Head of caudate nucleus (tissue), 42 donors: ENCODE measurements at regions not wholly inside any gene's neighbourhood (a gene's known extent, or its start where the extent isn't known, plus 50 kb on each side); places are given as distances from the start of the nearest gene placed in this dataset.

Experiments
- DNase-seq, 42 donors: peaks; one replicate each; pipeline versions ENCODE4 v3.0.0 to v3.0.0-alpha.2; 2020 to 2021; ENCODE audit warnings: mixed read lengths in 7 of 42
- intact Hi-C: fragments of 100-400 bp; cut with DNase I; formaldehyde crosslinking; loops from one replicate; pipeline ENCODE4 v1.15.0; 2022

DNA sequence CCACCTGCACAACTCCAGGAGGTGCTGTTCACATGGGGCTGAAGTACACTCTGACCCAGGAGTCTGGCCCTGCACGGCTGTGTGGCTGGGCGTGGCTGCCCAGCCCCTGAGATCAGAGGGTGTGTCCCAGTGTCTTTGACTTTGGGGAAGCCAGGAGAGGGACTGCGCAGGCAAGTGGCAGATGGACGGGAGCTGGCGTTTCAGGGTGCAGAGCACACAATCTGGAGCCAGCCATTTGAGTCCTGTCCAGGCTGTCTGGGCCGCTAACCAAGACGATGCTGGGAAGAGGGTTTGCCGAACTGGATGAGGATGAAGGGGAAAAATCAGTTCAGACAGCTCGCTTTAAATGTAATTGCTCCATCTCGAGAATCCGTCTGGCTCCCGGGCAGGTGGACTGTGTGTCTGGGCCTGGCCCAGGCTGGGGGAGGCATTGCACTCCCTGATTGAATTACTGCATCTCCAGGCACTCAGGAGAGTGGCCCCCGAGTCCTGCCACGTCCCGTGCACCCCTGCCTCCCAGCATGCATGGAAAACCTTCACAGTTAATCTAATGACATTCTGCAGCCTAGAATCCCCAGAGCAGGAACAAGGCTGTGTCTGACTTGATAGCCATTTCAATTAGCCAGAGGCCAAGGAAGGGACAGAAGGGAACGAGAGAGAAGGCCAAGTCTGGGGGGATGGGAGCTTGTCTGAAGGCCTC is 120.8 kb upstream of the NANOS1 start:
- DNase-seq = peak in 23 of 42 donors; percentile 4 to 66 (median 19)
- intact Hi-C loops = no loop called here

- no peak for DNase-seq
- intact Hi-C loops = no loop called here
Observed at GRCh38 chr10:118910702-118911101, 118.8 kb upstream of the NANOS1 start.

GRCh38 chr10:118911363-118911762 is 118.2 kb upstream of the NANOS1 start:
- no peak for DNase-seq
- intact Hi-C loops = no loop called here

DNA sequence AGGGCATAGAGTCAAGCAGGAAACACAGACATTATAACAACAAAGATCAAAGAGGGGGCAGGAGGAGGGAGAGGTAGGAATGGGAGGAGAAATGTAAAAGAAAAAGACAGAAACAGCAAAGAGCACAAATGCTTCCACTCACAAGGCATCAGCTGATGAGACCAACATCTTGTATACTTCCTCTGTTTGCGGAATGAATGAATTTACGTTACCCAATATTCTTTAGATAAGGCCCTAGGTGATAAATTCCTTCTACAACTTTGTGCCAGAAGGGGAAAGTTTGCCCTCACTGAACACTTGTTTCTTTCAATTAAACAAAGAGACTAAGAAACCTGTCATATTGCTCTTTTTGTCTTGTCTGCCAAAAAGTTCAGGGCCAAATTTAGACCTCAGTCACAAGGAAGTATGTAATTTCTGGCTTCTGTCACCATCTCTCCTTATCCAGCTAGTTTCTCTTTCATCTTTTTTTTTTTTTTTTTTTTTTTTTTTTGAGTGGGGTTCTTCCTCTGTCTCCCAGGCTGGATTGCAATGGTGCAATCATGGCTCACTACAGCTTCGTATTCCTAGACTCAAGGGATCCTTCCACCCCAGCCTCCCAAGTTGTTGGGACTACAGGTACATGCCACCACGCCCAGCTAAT is 116.4 kb upstream of the NANOS1 start:
- intact Hi-C loops = no loop called here

DNA sequence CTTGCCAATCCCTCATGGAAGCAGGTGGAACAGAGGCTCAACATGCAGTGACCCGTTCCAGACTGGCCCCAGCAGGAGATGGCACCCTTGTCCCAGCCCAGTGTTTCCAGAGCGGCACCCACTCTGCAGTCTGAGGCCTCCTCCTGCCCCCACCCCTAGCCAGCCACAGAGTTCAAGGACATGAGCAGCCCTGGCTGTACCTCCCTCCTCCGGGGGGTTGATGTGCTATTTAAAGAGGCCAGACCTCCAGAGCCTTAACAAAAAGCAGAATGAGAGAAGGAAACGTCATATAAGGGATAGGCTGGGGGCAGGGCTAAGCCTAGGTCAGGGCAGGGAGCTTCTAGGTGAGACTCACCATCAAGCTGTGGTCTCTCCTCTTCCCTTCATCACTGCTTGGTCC is 115.7 kb upstream of the NANOS1 start:
- DNase-seq = peak in 1 of 42 donors; percentile 17
- intact Hi-C loops = no loop called here

More for the DNA sequence above, 116.4 kb upstream of the NANOS1 start:
- no peak for DNase-seq

- peak in 1 of 42 donors; percentile 14 for DNase-seq
- intact Hi-C loops = no loop called here
Observed at GRCh38 chr10:118914629-118915028, 114.9 kb upstream of the NANOS1 start.

DNA sequence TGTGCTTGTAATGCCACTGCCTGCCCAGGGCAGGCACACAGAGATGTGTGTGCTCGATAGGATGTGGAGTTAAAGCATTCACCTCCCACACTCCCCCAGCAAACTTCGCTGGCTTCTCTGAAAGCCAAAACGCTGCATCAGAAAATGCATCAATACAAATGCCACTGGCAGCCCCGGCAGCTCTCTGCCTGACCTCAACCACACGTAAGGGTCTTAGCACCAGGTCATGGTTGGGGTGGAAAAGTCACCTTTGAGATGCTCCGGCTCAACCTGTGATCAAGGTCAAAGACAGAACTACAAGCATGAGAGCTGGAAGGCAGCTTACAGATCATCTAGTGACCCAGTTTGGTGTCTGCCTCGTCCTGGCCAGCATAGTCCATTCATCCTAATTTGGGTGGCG is 114.4 kb upstream of the NANOS1 start:
- intact Hi-C loops = no loop called here
- DNase-seq = peak in 1 of 42 donors; percentile 15

DNA sequence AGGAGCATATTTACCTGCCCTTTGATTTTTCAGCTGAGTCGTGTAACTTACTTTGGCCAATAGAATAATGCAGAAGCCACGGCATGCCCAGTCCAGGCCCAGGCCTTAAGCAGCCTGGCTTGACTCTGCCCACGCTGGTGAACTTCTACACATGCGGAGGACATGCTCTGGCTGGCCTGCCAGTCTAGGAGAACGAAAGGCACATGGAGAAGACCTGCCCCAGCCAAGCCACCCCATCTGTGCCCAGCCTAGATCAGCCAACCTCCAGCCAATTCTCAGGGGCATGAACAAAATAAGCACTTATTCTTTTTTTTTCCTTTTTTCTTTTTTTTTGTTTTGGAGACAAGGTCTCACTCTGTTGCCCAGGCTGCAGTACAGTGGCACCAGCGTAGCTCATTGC is 112.7 kb upstream of the NANOS1 start:
- peak in 1 of 42 donors; percentile 22 for DNase-seq
- intact Hi-C loops = no loop called here

DNA sequence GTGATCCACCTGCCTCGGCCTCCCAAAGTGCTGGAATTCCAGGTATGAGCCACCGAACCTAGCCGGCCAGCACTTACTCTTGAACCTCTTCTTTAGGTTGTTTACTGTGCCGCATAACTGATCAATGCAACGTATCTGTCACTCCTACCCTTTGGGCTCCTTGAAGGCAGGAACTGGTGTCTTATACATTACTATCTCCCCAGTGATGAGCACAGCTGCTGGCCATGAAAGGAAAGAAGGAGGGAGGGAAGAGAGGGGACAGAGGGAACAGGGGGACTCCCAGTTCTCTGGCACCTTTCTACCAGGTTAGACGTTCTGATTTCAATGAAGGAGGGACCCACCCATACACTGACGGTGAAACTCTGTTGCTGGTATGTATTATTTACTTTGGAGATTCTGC is 111.8 kb upstream of the NANOS1 start:
- intact Hi-C loops = no loop called here
- peak in 1 of 42 donors; percentile 2 for DNase-seq

DNA sequence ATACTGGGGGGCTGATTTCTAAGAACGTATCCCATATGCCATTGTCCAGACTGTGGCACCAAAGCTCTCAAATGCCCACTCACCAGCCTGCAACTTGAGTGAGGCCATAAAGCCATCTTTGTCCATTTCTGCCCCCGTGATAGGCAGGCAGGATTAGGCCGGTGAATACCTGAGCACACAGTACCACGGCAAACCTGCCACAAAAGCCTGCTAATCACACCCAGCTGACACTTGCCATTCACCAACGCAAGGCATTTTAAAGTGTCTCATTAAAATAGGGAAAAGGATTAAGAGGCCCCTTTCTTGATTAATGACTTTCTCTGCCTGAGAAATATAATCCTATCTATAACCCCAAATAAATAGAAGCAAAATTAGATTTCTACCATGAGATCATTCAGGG is 111.4 kb upstream of the NANOS1 start:
- intact Hi-C loops = no loop called here
- peak in 1 of 42 donors; percentile 29 for DNase-seq

DNA sequence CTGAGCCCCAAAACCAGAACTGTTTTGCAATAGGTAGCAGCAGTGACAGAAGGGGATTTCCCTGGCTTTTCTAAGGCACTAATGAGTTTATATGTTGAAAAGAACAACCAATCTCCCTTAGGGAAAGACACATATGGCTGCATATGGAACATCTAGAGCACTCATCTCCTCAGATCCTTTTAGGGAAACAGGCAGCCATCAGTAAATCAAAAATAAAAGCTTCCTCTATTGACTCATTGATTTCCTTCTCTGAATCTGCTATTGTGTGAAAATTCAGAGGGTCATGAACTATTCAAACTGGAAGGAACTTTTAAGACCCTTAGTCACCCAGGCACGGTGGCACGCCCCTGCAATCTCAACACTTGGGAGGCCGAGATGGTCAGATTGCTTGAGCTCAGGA is 110.9 kb upstream of the NANOS1 start:
- DNase-seq = peak in 1 of 42 donors; percentile 4
- intact Hi-C loops = no loop called here

DNA sequence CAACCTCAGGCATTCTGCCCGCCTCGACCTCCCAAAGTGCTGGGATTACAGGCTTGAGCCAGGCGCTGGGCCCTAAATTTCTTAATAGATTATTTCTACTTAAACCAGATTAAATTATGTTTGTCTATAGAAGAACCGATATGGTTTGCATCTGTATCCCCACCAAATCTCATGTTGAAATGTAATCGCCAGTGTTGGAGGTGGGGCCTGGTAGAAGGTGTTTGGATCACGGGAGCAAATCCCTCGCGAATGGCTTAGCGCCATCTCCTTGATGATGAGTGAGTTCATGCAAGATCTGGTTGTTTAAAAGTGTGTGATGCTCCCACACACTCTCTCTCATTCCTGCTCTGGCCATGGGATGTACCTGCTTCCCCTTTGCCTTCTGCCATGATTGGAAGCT is 109.3 kb upstream of the NANOS1 start:
- intact Hi-C loops = no loop called here
- DNase-seq = peak in 1 of 42 donors; percentile 27

DNA sequence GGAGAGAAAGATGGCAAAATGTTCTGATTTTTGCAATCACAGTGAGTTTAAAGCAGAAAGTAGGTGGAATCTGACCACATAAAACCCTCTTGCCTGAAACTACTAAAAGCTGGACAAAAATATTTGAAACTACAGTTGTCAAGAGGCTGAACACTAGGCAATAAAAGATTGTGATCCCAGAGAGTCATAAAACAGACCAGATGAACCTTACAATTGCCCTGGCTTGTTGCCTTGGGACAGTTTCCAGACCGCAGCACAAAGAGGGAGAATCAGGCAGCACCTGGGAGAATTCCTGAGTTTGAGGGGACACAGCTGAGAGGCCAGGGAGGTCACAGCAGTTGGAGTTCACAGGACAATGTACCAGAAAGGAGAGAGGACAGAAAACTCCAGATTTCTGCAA is 107.3 kb upstream of the NANOS1 start:
- peak in 1 of 42 donors; percentile 20 for DNase-seq
- intact Hi-C loops = no loop called here

DNA sequence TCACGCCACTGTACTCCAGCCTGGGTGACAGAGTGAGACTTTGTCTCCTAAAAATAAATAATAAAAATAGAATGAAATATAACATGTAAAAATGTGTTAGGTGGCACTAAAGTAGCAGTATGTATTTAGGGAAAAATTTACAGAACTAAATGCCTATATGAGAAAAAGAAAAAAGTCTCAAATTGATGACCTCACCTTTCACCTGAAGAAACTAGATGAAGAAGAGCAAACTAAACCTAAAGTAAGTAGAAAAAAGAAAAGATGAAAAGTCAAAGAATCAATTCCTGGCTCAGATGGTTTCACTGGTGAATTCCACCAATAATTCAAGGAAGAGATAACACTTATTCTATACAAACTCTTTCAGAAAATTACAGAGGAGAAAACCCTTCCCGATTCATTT is 106.5 kb upstream of the NANOS1 start:
- intact Hi-C loops = no loop called here

DNA sequence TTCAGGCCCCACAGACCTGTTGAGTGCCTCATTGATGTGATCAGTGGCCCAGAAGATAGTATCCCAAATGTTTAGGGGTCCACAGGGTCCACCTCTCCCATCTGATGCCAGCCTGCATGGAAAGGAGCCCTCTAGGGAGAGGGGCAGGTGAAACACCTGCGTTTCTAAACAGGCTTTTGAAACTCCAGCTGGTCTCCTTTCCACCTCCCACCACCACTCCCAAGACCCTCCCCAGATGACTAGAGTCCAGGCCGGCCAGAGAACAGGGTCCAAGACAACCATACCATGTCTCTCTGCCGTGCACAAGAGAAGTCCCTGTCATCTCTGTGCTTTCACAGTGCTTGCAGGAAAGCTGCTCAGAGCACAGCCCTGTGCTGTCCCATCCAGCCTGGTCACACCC is 105.0 kb upstream of the NANOS1 start:
- intact Hi-C loops = no loop called here
- peak in 1 of 42 donors; percentile 19 for DNase-seq

More for the DNA sequence above, 106.5 kb upstream of the NANOS1 start:
- DNase-seq = no peak

- intact Hi-C loops = no loop called here
- peak in 1 of 42 donors; percentile 15 for DNase-seq
Observed at GRCh38 chr10:118925404-118926071, 104.0 kb upstream of the NANOS1 start.

DNA sequence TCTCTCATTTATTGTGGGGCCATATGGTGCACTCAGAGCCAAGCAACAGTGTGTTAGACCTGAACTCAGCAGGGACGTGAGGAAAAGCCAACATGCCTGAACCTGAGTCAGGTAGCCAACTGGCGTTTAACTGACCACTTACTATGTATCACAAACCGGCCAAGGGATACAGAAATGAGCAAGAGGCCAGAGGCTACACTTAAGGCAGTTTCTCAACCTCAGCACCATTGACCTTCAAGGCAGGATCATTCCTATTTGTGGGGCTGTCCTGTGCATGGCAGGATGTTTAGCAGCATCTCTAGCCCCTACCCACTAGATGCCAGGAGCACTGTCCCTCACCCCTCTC is 103.5 kb upstream of the NANOS1 start:
- intact Hi-C loops = no loop called here
- DNase-seq = no peak

- intact Hi-C loops = no loop called here
- DNase-seq = peak in 2 of 42 donors; percentile 9 to 31
Observed at GRCh38 chr10:118926441-118926840, 103.1 kb upstream of the NANOS1 start.

DNA sequence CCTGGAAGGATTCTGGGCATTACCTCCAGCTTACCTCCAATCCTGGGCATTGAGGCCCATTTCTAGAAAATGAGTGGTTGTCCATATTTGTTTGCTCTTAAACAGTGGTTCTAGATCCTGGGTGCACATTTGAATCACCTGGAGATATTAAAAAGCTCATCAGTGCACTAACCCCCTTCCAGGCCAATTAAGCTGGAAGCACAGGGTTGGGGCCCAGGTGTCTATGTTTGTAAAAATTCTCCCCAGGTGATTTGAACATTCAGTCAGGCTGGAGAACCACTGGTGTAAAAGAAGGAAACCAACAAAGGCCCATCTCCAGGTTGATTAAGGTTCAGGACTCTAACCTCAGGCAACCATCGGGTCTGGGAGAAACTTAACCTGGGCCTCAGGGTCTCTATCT is 102.6 kb upstream of the NANOS1 start:
- intact Hi-C loops = no loop called here
- peak in 1 of 42 donors; percentile 24 for DNase-seq

- intact Hi-C loops = no loop called here
- peak in 1 of 42 donors; percentile 10 for DNase-seq
Observed at GRCh38 chr10:118927321-118927720, 102.2 kb upstream of the NANOS1 start.
